HG03439 (cell line): ENCODE measurements at regions not wholly inside any gene's neighbourhood (a gene's known extent, or its start where the extent isn't known, plus 50 kb on each side); places are given as distances from the start of the nearest gene placed in this dataset.

Source experiments
- ATAC-seq: cut with Tn5 transposase; IDR thresholded peaks from one replicate; pipeline ENCODE4 v1.9.1; 2021; ENCODE audit warnings: mild to moderate bottlenecking, moderate library complexity; ENCODE audit not compliant: unreplicated experiment

- ATAC-seq, result no peak
These were observed 66.3 kb downstream of the ITM2A start for GRCh38 chrX:79300856-79301255.

GRCh38 chrX:79290596-79290995, 76.5 kb downstream of the ITM2A start:
- ATAC-seq, result no peak

GRCh38 chrX:79288733-79289132, 78.4 kb downstream of the ITM2A start:
- no peak for ATAC-seq

GRCh38 chrX:79287724-79288123, 79.4 kb downstream of the ITM2A start:
- ATAC-seq, result no peak

GRCh38 chrX:79281775-79282174, 85.4 kb downstream of the ITM2A start:
- ATAC-seq, result no peak

- ATAC-seq, result peak; percentile 87
These were observed 96.7 kb downstream of the ITM2A start for GRCh38 chrX:79270401-79270800.

GRCh38 chrX:79268788-79269187, 98.3 kb downstream of the ITM2A start:
- no peak for ATAC-seq

GRCh38 chrX:79266702-79267101, 100.4 kb downstream of the ITM2A start:
- ATAC-seq, result no peak

GRCh38 chrX:79263550-79263949, 103.6 kb downstream of the ITM2A start:
- no peak for ATAC-seq

GRCh38 chrX:79259073-79259689, 108.0 kb downstream of the ITM2A start:
- peak; percentile 90 for ATAC-seq

- no peak for ATAC-seq
These were observed 99.2 kb downstream of the GPR174 start for GRCh38 chrX:79243691-79244090.

- ATAC-seq, result no peak
These were observed 91.4 kb downstream of the GPR174 start for GRCh38 chrX:79235899-79236298.

- no peak for ATAC-seq
These were observed 87.2 kb downstream of the GPR174 start for GRCh38 chrX:79231662-79232061.
